Keratinocyte (primary cell): ENCODE measurements at regions not wholly inside any gene's neighbourhood (a gene's known extent, or its start where the extent isn't known, plus 50 kb on each side); places are given as distances from the start of the nearest gene placed in this dataset.

Source experiments
- DNase-seq: peaks from one replicate; pipeline ENCODE4 v3.0.0-alpha.2; 2011; ENCODE audit warnings: low read depth, missing footprints, low spot score
- FAIRE-seq: peaks from 2 replicates; lab custom pipeline; 2011; peaks lifted over from hg19 to GRCh38; lab: Jason Lieb, UNC
- H2AFZ ChIP-seq: 2 replicates; pipeline ENCODE4 v1.6.0; 2012; ENCODE audit warnings: low read length, control low read depth, inconsistent platforms; ENCODE audit not compliant: control insufficient read depth
- H3K27ac ChIP-seq: 2 replicates; pipeline ENCODE4 v1.5.1; 2011; ENCODE audit warnings: low read length; ENCODE audit not compliant: control insufficient read depth, insufficient read depth
- H3K27me3 ChIP-seq: 3 replicates; pipeline ENCODE4 v1.6.0; 2011; ENCODE audit warnings: low read length; ENCODE audit not compliant: control insufficient read depth, insufficient read depth; ENCODE audit errors: extremely low read depth
- H3K36me3 ChIP-seq, 2 experiments: 2 replicates in 1 of 2; 3 replicates in 1 of 2; pipeline ENCODE4 v1.5.1; 2011; ENCODE audit warnings: low read length in 2 of 2, mild to moderate bottlenecking in 1 of 2; ENCODE audit not compliant: control insufficient read depth in 2 of 2, insufficient read depth in 2 of 2; ENCODE audit errors: extremely low read depth in 1 of 2
- H3K4me1 ChIP-seq: 3 replicates; pipeline ENCODE4 v1.5.1; 2011; ENCODE audit warnings: low read length; ENCODE audit not compliant: control insufficient read depth, insufficient read depth; ENCODE audit errors: extremely low read depth
- H3K4me2 ChIP-seq: 3 replicates; pipeline ENCODE4 v1.6.0; 2011; ENCODE audit warnings: low read depth, low read length; ENCODE audit not compliant: control insufficient read depth, insufficient read depth; ENCODE audit errors: extremely low read depth
- H3K4me3 ChIP-seq, 3 experiments: fragments of 200-600 bp in 1 of 3; sonication (generic) in 1 of 3; 2 replicates in 2 of 3; 3 replicates in 1 of 3; pipeline ENCODE4 v1.5.1; 2011 to 2016; ENCODE audit warnings: low read length in 3 of 3, mild to moderate bottlenecking in 3 of 3, control low read depth in 2 of 3, inconsistent platforms in 1 of 3, low read depth in 1 of 3, mixed read lengths in 1 of 3, mixed run types in 1 of 3, moderate library complexity in 1 of 3; ENCODE audit not compliant: control insufficient read depth in 2 of 3, insufficient read depth in 2 of 3; ENCODE audit errors: extremely low read depth in 1 of 3
- H3K79me2 ChIP-seq: 2 replicates; pipeline ENCODE4 v1.6.0; 2012; ENCODE audit warnings: low read length; ENCODE audit not compliant: control insufficient read depth, insufficient read depth
- H3K9ac ChIP-seq: 3 replicates; pipeline ENCODE4 v1.6.0; 2011; ENCODE audit warnings: low read length; ENCODE audit not compliant: control insufficient read depth, insufficient read depth; ENCODE audit errors: extremely low read depth
- H3K9me1 ChIP-seq: 3 replicates; pipeline ENCODE4 v1.6.0; 2011; ENCODE audit warnings: low read length; ENCODE audit not compliant: control insufficient read depth, insufficient read depth; ENCODE audit errors: extremely low read depth
- H3K9me3 ChIP-seq: 2 replicates; pipeline ENCODE4 v1.5.1; 2012; ENCODE audit warnings: low read depth, low read length; ENCODE audit not compliant: control insufficient read depth
- H4K20me1 ChIP-seq: 3 replicates; pipeline ENCODE4 v1.6.0; 2011; ENCODE audit warnings: low read length; ENCODE audit not compliant: control insufficient read depth, insufficient read depth; ENCODE audit errors: extremely low read depth
- CTCF ChIP-seq, 3 experiments: IDR thresholded peaks in 1 of 3; conservative IDR thresholded peaks in 1 of 3; optimal IDR thresholded peaks in 1 of 3; 2 replicates in 2 of 3; 3 replicates in 1 of 3; pipeline versions ENCODE3 to v1.5.1; 2011; ENCODE audit warnings: low read length in 3 of 3, mild to moderate bottlenecking in 3 of 3, moderate library complexity in 2 of 3, control low read depth in 1 of 3, inconsistent platforms in 1 of 3; ENCODE audit not compliant: insufficient read depth in 2 of 3; ENCODE audit errors: extremely low read depth in 1 of 3
- EZH2 ChIP-seq: IDR thresholded peaks from one replicate; pipeline ENCODE4 v1.6.1; 2012; ENCODE audit warnings: inconsistent platforms, mild to moderate bottlenecking, low read length, moderate library complexity
- dilution Hi-C: fragments of 300-500 bp; cut with MboI; formaldehyde crosslinking; loops from one replicate; pipeline ENCODE4 v1.7.0; 2020; ENCODE audit warnings: low sequenced_read_pairs; ENCODE audit not compliant: extremely low pct_ligation_motif_present

GRCh38 chr18:60053747-60054304 lies 154.0 kb downstream of the PMAIP1 start:
- H3K27me3 ChIP-seq = no peaks in the 10 kb centered on the region
- H3K9me1 ChIP-seq = no peaks in the 10 kb centered on the region
- no peak overlapping the region for H3K4me3 ChIP-seq
- no peaks in the 10 kb centered on the region for H4K20me1 ChIP-seq
- peak overlapping the region; percentile 29 for H3K4me2 ChIP-seq
- DNase-seq (peak; percentile 99), FAIRE-seq (peak; percentile 100)
- peak overlapping the region; percentile 1 for H3K9ac ChIP-seq
- H3K27ac ChIP-seq = peak overlapping the region; percentile 68
- no peaks in the 10 kb centered on the region for H3K36me3 ChIP-seq
- no peaks in the 10 kb centered on the region for H3K79me2 ChIP-seq
- no peak overlapping the region for H2AFZ ChIP-seq
- peaks cover 14% of the 10 kb centered on the region for H3K4me1 ChIP-seq
- no peaks in the 10 kb centered on the region for H3K9me3 ChIP-seq
- TF ChIP-seq EZH2 (no peak), CTCF (optimal IDR thresholded peaks at IDR 0.05 in 1 of 3, IDR thresholded peaks at IDR 0.05 in 1 of 3, conservative IDR thresholded peaks at IDR 0.05 in 1 of 3; ENCODE audit: extremely low read depth in 1 of 3, insufficient read depth in 2 of 3, low read length in 3 of 3) (no peak)
- dilution Hi-C loops = no loop called here

- peaks cover 19% of the 10 kb centered on the region for H3K4me1 ChIP-seq
- H3K27me3 ChIP-seq = no peaks in the 10 kb centered on the region
- H3K9me3 ChIP-seq = no peaks in the 10 kb centered on the region
- no peak overlapping the region for H3K27ac ChIP-seq
- H4K20me1 ChIP-seq = no peaks in the 10 kb centered on the region
- H3K9me1 ChIP-seq = no peaks in the 10 kb centered on the region
- FAIRE-seq = no peak
- no peaks in the 10 kb centered on the region for H3K79me2 ChIP-seq
- no peak overlapping the region for H3K4me3 ChIP-seq
- dilution Hi-C loops = no loop called here
- H3K36me3 ChIP-seq = no peaks in the 10 kb centered on the region
- H2AFZ ChIP-seq = no peak overlapping the region
- TF ChIP-seq CTCF (optimal IDR thresholded peaks at IDR 0.05 in 1 of 3, IDR thresholded peaks at IDR 0.05 in 1 of 3, conservative IDR thresholded peaks at IDR 0.05 in 1 of 3; ENCODE audit: extremely low read depth in 1 of 3, insufficient read depth in 2 of 3, low read length in 3 of 3) = no peak
- no peak for TF ChIP-seq EZH2
- no peak for DNase-seq
- H3K4me2 ChIP-seq = no peak overlapping the region
- H3K9ac ChIP-seq = no peak overlapping the region
Observed at GRCh38 chr18:60050821-60051220, 151.0 kb downstream of the PMAIP1 start.
